Gastrocnemius medialis (tissue), 4 donors: ENCODE measurements at regions not wholly inside any gene's neighbourhood (a gene's known extent, or its start where the extent isn't known, plus 50 kb on each side); places are given as distances from the start of the nearest gene placed in this dataset.

Source experiments
- POLR2A ChIP-seq, 2 donors: fragments of 450-650 bp; IDR thresholded peaks; one replicate each; pipeline ENCODE4 v1.6.1; 2017; ENCODE audit warnings: antibody characterized with exemption in 2 of 2, mild to moderate bottlenecking in 2 of 2, moderate library complexity in 2 of 2
- TF ChIP-seq, protein P1 (sequence below), 5 experiments: fragments of 450-650 bp in 3 of 5; fragments of 200-600 bp in 2 of 5; sonication (generic) in 2 of 5; IDR thresholded peaks in 4 of 5; conservative IDR thresholded peaks in 1 of 5; 1 replicate in 4 of 5; 2 replicates in 1 of 5; pipeline ENCODE4 v1.5.1; 2016 to 2019; ENCODE audit warnings: antibody characterized with exemption in 5 of 5, mild to moderate bottlenecking in 3 of 5, moderate library complexity in 3 of 5

DNA sequence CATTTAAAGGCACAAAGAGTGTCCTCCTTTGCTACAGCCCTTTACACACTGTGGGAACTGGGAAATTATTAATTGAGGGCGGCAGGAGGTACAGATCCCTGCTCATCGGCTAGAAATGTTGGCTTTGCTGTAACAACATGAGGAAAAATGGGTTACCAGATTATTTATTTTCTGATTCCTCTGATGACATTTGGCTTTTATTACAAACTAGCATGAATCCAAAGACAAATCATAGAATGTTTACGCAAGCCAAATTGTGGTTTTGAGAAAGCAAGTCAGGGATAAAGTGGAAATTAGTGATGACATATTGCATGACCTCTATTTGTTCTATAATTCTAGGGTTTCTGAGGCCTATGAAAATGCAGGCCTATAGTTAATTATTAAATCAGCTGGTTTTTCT lies 126.1 kb upstream of the TMEM196 start:
- TF ChIP-seq, protein P1, sequence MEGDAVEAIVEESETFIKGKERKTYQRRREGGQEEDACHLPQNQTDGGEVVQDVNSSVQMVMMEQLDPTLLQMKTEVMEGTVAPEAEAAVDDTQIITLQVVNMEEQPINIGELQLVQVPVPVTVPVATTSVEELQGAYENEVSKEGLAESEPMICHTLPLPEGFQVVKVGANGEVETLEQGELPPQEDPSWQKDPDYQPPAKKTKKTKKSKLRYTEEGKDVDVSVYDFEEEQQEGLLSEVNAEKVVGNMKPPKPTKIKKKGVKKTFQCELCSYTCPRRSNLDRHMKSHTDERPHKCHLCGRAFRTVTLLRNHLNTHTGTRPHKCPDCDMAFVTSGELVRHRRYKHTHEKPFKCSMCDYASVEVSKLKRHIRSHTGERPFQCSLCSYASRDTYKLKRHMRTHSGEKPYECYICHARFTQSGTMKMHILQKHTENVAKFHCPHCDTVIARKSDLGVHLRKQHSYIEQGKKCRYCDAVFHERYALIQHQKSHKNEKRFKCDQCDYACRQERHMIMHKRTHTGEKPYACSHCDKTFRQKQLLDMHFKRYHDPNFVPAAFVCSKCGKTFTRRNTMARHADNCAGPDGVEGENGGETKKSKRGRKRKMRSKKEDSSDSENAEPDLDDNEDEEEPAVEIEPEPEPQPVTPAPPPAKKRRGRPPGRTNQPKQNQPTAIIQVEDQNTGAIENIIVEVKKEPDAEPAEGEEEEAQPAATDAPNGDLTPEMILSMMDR (IDR thresholded peaks at IDR 0.05 in 4 of 5, conservative IDR thresholded peaks at IDR 0.05 in 1 of 5) = no peak
- TF ChIP-seq POLR2A (IDR thresholded peaks at IDR 0.05) = no peak
